Peyer's patch (tissue), 4 donors: ENCODE measurements at regions not wholly inside any gene's neighbourhood (a gene's known extent, or its start where the extent isn't known, plus 50 kb on each side); places are given as distances from the start of the nearest gene placed in this dataset.

Experiments
- POLR2A ChIP-seq, 2 donors: fragments of 450-650 bp; IDR thresholded peaks; one replicate each; pipeline ENCODE4 v1.5.1; 2017; ENCODE audit warnings: antibody characterized with exemption in 2 of 2, mild to moderate bottlenecking in 2 of 2, moderate library complexity in 2 of 2
- TF ChIP-seq, protein P1 (sequence below), 6 experiments: fragments of 450-650 bp in 4 of 6; fragments of 200-600 bp in 2 of 6; sonication (generic) in 1 of 6; IDR thresholded peaks; one replicate each; pipeline ENCODE4 v1.5.1; 2017 to 2019; ENCODE audit warnings: antibody characterized with exemption in 6 of 6, mild to moderate bottlenecking in 3 of 6, moderate library complexity in 1 of 6

- TF ChIP-seq, protein P1, sequence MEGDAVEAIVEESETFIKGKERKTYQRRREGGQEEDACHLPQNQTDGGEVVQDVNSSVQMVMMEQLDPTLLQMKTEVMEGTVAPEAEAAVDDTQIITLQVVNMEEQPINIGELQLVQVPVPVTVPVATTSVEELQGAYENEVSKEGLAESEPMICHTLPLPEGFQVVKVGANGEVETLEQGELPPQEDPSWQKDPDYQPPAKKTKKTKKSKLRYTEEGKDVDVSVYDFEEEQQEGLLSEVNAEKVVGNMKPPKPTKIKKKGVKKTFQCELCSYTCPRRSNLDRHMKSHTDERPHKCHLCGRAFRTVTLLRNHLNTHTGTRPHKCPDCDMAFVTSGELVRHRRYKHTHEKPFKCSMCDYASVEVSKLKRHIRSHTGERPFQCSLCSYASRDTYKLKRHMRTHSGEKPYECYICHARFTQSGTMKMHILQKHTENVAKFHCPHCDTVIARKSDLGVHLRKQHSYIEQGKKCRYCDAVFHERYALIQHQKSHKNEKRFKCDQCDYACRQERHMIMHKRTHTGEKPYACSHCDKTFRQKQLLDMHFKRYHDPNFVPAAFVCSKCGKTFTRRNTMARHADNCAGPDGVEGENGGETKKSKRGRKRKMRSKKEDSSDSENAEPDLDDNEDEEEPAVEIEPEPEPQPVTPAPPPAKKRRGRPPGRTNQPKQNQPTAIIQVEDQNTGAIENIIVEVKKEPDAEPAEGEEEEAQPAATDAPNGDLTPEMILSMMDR (IDR thresholded peaks at IDR 0.05) = no peak
- TF ChIP-seq POLR2A (IDR thresholded peaks at IDR 0.05) = no peak
These were observed 89.6 kb downstream of the SPRY4 start for GRCh38 chr5:142235050-142235797.
